GM19035 (cell line): ENCODE measurements at regions not wholly inside any gene's neighbourhood (a gene's known extent, or its start where the extent isn't known, plus 50 kb on each side); places are given as distances from the start of the nearest gene placed in this dataset.

Source experiments
- ATAC-seq: cut with Tn5 transposase; IDR thresholded peaks from one replicate; pipeline ENCODE4 v1.9.1; 2021; ENCODE audit not compliant: unreplicated experiment

- ATAC-seq = no peak
These were observed 81.5 kb downstream of the PJA1 start for GRCh38 chrX:69083801-69084200.

- no peak for ATAC-seq
These were observed 81.9 kb downstream of the PJA1 start for GRCh38 chrX:69083361-69083760.

- no peak for ATAC-seq
These were observed 82.5 kb downstream of the PJA1 start for GRCh38 chrX:69082753-69083150.

GRCh38 chrX:69082055-69082752 lies 83.0 kb downstream of the PJA1 start:
- no peak for ATAC-seq

GRCh38 chrX:69080855-69081465 lies 84.3 kb downstream of the PJA1 start:
- ATAC-seq = no peak

- ATAC-seq = no peak
These were observed 86.0 kb downstream of the PJA1 start for GRCh38 chrX:69079268-69079667.

GRCh38 chrX:69077895-69078455 lies 87.3 kb downstream of the PJA1 start:
- no peak for ATAC-seq

- no peak for ATAC-seq
These were observed 89.2 kb downstream of the PJA1 start for GRCh38 chrX:69076088-69076487.

- no peak for ATAC-seq
These were observed 90.5 kb downstream of the PJA1 start for GRCh38 chrX:69074726-69075125.

GRCh38 chrX:69073721-69074120 lies 91.5 kb downstream of the PJA1 start:
- no peak for ATAC-seq

- no peak for ATAC-seq
These were observed 92.0 kb downstream of the PJA1 start for GRCh38 chrX:69073241-69073640.

- no peak for ATAC-seq
These were observed 92.7 kb downstream of the PJA1 start for GRCh38 chrX:69072486-69073006.

GRCh38 chrX:69070949-69071650 lies 94.2 kb downstream of the PJA1 start:
- ATAC-seq = no peak

- ATAC-seq = no peak
These were observed 95.4 kb downstream of the PJA1 start for GRCh38 chrX:69069876-69070275.

- ATAC-seq = no peak
These were observed 96.2 kb downstream of the PJA1 start for GRCh38 chrX:69069086-69069445.

- ATAC-seq = no peak
These were observed 96.8 kb downstream of the PJA1 start for GRCh38 chrX:69068301-69069085.

GRCh38 chrX:69067841-69068240 lies 97.4 kb downstream of the PJA1 start:
- ATAC-seq = no peak

- ATAC-seq = no peak
These were observed 98.2 kb downstream of the PJA1 start for GRCh38 chrX:69066966-69067525.

- ATAC-seq = no peak
These were observed 99.1 kb downstream of the PJA1 start for GRCh38 chrX:69066021-69066757.

GRCh38 chrX:69065451-69065850 lies 99.8 kb downstream of the PJA1 start:
- no peak for ATAC-seq
